ENCODE measurements at regions not wholly inside any gene's neighbourhood (a gene's known extent, or its start where the extent isn't known, plus 50 kb on each side); places are given as distances from the start of the nearest gene placed in this dataset.

DNA sequence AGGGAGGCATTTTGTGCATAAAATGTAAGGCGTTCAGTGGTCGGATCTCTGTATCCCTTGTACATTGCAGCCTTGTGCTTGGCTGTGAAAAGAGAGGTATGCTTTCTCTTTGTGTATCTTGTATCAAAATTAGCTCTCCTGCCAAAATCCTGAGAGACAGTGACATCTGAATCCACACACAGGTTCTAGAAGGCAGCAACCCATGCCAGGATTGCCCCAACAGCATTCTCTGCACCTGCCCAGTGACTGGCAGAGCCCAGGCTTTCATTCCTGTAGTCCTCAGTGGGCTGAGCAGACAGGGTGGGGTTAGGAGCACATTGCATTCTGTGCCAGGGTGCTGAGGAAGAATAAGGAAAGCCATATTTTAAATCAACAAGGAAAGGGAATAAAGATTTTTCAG lies 740.3 kb upstream of the RAB6C start:
- no peak for DNase-seq

DNA sequence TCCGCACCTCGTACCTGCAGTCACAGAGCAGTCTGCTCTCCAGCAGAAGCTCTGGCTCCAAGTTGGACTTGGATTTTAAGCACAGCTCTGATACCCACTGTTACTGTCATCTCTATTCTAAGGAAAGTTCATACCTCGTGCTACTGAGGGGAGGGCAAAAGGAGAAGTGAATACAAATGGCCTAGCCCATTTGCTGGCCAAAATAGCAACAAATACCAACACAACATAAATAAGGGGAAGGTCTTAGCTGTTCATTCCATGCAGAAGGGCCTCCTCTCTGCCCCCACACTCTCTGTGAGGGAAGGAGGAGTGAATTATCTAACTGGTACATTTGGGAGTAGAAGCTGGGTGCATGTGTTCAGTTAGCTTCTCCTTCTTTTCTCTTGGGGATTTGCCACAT lies 739.4 kb upstream of the RAB6C start:
- DNase-seq = no peak

DNA sequence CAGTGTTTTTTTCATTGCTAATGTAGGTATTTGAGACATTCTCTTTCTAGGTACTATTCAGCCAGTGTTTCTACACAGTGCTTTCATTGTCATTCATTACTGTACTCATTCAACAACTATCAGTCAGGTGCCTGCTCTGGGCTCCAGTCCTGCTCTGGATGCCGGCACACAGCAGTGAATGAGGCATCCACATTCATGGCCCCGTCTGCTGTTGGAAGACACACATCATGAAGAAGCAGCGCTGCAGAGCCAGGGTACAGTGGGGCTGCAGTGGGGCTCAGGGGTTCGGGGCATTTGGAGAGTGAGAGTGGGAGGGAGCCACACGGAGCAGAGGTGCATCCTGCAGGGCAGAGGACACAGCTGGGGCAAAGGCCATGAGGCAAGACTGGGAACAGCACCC lies 737.2 kb upstream of the RAB6C start:
- no peak for DNase-seq

DNA sequence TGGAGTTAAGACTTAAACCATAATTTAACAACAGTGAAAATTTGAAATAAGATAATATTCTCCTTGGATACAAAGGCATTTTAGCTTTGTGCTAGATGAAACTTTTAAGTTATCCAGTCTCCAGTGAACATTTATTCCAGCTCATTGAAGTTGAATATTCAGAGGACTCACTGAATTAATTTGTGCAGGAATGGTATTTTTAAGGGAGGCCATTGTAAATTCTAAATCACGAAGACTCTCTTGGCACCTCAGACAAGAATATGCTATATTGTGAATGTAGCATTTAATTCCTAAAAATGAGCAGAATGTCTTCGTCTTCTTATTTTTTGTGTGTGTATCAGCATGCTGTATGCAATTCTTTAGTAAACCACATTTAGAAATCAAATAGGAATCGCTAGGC lies 731.7 kb upstream of the RAB6C start:
- no peak for DNase-seq

DNA sequence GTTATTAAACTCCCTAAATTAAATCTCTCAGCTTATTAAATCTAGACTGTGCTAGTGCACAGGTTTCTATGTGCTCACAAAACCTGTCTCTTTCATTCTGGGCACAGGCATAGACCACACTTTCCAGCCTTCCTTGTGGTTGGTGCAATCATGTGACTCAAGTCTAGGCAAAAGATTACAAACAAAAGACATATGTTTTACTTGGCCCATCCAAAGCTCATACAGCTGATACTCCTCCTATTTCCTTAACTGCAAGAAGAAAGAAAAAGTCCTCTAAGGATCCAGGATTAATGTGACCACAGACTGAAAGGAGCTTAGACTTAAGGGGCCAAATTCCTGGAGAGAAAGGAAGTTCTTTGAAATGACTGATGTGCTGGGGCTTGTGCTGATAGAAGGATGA lies 731.3 kb upstream of the RAB6C start:
- no peak for DNase-seq

DNA sequence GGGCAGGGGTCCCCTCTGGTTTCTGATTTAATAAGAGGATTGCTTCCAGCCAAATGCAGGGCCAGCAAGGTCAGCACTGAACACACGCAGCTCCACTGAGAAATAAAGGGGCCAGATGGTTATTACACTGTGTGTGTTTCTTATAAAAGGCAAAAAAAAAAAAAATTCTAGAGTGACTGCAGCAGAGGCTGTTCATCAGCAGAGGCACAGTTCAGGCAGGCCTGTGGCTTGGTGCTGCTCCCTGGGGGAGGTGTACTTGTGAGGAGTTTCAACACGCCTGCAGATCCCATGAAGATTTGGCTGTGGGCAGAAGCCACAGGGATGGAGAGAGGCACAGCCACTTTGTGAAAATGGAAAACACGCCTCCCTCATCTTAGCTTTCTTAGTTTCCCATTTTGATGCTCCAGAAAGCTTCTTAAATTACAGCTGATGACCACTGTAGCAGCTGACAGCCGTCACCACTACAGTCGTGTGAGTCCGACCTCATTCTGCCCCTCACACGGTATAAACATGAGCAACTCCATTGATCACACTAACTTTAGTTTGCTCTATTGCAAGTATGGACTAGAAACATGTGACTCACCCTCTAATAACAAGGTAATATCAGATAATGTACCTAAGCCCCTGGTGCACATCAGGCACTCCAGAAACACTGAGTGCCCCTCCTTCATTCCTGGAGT lies 726.5 kb upstream of the RAB6C start:
- no peak for DNase-seq

DNA sequence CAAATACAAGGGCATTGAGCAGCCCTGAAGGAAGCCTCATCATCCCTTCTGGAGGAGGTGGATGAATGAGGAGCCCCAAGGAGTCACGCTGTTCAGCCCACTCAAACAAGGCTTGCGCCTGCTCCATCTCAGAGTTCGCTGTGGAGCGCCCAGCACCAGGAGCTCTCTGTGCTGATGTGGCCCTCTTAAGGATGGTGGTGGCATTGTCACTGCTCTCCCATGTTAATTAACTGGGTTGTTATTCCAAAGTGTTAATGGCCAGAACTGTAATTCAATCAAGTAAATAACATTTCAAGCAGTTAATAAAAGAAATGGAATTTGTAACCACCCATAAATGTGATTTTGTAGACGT lies 726.0 kb upstream of the RAB6C start:
- DNase-seq = no peak

DNA sequence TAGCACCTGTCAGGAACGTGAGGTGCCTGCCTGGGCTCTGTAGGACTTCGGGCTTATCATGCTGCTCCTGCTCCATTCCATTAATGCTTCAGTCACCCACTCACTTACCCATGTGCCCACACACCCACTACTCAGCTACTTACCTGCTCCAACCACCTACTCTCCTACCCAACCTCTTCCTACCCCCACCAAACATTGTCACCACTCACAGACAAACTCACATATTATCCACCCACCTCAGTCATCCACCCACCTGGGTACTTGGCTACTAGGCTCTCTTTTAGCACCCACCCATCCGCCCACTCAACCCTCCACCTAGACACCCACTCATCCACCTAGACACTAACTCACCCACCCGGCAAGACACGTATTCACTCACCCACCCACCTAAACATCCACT lies 724.7 kb upstream of the RAB6C start:
- no peak for DNase-seq

DNA sequence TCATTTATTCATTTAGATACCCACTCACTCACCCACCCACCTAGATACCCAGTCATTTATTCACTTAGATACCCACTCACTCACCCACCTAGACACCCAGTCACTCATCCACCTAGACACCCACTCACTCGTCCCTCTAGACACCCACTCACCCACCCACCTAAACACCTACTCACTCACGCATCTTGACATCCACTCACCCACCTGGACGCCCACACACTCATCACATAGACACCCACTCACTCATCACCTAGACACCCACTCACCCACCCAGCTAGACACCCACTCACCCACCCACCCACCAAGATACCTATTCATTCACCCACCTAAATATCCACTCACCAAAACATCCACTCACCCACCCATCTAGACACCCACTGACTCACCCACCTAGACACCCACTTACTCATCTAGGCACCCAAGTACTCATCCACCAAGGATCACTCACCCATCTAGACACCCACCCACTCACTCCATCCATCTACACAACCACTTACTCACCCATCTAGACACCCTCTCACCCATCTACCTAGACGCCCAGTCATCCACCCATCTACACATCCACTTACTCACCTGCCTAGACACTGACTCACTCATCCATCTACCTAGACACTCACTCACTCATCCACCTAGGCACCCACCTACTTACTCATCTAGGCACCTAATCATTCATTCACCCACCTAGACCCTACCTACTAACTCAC lies 723.7 kb upstream of the RAB6C start:
- no peak for DNase-seq

DNA sequence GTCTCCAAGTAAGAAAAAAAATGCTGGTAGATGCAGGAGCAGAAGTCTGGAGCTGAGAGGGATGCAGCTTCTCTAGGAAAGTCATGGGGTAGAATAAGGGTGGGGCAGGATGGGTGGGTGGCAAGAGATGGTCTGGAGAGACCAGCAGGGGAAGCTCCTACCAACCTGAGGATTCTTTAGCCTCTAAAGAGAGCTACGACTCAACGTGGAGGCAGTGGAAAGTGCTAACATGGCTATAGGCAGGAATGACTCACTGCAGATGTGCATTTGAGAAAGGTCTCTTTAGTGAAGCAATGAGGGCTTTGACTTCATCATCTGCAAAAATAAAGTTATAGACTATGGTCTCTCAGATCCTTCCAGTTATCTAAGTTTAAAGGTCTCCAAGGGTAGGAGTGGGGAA lies 722.8 kb upstream of the RAB6C start:
- DNase-seq = no peak

DNA sequence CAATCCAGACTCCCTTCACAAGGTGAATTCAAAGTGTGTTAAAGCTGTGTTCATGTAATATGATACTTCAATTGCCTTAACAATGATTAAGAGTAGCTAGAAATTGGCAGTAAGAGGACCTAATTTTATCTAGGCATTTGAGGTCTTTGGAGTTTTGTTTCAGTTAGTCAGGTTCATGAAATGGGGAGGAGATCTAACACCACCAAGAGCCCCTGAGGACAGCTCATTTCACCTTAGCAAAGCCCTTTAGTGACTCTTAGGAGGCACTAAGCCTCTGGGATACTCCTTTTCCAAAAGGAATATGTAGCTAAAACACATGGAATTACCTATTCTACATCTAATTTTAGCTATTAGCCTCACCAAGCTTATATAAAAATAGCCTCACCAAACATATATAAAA lies 716.5 kb upstream of the RAB6C start:
- DNase-seq = no peak

DNA sequence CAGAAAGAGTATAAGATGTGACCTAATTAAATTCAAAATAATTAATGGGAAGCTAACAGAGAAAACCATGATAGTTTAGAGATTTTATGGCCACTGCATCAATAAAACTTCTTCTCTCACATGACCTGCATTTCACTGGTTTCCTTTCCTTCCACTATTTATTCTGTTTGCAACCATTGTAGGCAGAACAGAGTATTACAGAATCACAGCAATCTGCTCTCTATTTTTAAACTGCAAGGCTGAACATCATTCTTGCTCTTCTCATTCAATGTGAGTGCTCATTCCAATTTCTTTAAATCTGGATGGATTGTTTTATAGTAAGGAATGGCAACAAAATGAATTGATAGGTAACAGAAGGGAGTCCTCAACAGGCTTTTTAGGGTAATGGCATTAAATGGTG lies 715.5 kb upstream of the RAB6C start:
- no peak for DNase-seq

DNA sequence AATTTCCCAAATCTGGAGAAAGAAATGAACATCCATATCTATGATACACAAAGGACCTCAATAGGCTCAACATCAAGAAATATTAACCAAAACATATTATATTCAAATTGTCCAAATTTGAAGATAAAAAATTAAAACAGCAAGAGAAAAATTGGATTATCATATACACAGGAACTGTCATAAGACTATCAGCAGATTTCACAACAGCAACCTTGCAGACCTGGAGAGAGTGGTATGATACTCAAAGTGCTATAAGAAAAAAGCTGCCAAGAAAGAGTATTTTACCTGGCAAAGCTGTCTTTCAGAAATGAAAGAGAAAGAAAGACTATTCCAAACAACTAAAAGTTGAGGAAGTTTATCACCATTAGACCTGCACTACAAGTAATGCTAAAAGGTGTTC lies 711.9 kb upstream of the RAB6C start:
- DNase-seq = no peak

DNA sequence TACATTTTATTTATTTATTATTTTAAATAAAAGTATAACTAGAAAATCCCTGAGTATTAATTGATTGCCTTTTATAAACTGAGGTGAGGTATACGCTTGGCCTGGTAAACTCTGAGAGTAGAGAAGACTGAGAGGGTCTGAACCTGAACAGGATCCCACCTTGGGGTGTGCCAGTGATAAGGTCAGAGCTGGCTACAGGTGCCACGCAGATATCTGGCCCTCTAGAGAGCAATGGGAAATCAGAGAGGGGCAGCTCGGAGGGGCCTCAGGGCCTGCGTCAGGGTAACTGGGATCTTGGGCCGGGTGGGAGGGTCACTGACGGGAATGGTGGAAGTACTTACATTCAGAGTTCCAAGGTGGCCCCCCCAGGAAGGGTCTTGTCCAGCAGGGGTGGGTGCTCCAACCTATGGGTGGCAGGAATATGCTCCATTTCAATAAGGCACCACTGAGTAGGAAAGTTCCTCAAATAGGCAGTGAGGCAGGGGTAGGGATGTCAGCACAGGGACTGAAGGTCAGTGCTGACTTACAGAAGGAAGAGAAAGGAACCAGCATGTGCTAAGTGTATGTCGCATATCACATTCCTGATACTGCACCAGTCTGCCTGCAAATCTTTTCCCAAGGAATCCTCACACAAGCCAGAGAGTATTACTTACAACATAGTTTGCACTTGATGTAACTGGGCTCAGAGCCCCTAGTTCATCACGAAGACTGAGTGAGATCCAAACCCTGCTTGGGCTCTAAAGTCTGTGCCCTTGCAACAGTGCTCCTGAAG lies 706.0 kb upstream of the RAB6C start:
- no peak for DNase-seq

DNA sequence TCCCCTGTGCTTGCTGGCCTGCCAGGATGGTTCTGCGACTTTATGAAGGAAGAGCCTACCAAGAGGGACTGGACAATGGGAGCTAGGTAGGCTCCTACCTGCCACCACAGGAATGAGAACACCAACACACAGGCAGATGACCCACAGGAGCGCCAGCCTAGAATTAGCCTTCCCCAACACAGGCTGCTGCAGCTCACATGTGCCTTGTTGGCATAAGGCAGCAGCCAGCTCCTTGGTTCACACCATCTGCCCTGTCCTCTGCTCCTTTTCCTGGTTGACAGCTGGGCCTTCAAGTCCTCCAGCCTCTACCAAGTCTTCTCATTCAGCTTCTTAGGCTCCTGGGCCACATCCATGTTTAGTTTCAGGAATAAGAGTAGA lies 705.4 kb upstream of the RAB6C start:
- DNase-seq = no peak

DNA sequence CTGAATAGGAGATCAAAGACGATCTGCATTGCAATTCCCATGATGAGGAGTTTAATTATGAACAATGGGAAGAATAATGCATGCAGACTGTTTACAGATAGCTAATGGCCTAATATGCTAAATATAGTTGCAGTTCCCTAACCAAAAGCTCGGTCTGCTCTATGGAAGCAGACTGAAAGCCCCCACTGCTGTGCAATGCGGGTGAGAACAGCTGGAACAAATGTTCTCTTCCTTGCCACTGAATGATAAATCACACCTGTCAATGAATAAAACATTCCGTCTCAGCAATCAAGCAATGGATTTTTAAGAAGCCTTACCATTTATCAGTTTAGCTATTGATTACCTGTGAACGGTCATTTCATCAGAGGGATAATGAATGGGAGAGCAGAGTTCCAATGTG lies 704.5 kb upstream of the RAB6C start:
- no peak for DNase-seq

DNA sequence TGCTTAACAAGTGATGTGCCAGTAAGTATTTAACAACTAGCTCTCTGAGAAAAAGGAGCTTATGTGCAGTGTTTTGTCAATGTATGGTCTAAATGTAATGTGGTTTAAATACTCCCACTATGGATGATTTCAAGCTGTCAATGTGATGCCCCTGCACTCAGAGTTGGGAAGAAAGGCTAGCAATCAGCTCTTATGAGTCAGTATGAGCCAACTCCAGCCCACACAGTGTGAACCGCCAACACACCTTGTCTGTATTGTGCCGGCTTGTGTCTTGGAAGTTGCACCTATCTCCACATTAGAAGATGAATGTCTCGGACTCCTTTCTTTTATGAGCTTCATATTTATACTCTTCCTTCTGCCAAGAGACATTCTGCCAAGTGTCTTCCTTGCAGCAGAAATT lies 703.8 kb upstream of the RAB6C start:
- DNase-seq = no peak

DNA sequence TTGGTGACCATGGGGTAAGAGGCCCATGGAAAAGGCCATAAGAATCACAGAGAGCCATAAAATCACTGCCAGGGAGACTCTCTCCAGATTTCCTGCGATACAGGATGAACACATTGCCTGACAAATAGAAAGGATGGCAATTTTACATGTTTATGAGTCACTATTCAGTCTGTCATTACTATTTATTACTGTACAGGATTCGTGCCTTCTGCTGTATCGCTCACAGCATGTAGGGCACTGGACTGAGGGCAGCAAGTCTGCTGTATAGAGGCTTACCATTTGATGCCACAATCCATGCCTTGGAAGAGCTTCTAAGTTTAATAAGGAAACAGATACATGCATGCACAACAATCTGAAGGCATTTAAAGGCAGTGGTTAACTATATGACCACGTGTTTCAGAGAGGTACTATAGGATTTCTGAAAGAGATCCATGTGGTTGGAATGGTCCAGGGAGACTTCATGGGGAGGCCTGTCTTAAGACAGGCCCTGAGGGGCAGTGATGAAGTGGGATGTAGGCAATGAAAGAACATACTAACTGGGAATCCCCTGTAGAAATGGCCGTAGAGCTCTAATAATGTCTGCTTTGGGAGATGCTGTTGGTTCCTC lies 702.4 kb upstream of the RAB6C start:
- no peak for DNase-seq

DNA sequence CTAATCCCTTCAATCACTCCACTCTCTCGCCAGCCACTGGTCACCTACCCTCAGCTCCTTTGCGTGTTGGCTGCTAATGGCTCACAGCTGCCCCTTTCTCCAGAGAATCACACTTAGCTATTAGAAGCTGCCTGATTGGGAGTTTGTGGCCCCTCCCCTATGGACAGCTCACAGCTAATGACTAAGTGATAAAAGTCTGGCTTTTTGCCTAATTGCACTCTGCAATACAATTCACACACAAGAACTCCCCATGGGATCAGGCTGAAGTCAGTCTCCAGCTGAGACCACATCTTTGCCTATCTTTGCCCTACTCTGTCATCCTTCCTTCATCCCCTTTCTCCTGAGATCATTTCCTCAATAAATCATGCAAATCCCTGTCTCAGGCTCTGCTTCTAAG lies 701.9 kb upstream of the RAB6C start:
- no peak for DNase-seq

DNA sequence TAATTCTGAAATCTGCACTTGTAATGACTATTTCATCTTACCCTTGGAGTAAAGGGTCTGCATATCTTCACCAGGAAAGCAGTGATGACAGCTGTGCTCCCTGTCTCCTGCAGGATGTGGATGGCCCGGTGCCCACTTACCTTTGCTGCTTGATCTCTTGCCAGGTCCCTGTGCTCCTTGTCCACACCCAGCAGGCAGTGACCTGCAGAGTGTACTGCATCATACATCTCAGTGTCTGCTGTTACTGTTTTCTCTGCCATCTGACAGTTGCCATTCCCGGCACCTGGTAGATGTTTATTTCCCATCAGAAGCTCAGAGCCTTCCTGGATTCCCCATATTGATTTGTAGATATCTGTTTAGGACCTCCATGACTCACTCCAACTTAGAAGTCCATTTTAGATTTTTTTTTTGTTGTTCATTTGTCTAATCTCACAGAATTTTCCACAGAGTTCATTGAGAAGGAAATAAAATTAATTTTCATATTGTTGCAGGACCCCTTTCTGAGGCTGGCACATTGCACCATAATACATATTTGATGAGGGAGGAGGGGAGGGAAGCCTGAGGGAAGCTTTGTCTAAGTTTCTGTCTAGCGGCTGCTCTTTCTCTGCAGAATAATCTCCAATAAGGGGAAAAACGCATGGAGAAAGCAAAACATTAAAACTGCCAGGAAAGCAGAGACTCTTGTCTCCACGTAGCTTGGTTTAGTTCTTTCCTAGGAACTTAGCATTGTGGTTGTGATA lies 697.5 kb upstream of the RAB6C start:
- DNase-seq = no peak

DNA sequence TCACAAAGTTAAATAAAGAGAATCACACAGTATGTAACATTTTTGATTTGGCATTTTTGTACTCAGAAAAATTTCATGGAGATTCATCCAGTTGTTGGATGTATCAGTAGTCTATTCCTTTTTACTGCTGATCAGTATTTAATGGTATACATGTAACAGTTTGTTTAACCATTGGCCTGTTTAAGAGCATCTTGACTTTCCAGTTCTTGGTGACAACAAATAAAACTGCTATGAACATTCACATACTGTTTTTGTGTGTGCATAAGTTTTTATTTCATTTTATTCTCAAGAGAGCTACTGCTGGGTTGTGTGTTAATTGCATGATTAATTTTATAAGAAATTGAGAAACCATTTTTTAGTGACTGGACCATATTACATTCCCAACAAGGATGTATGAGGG lies 694.5 kb upstream of the RAB6C start:
- no peak for DNase-seq

DNA sequence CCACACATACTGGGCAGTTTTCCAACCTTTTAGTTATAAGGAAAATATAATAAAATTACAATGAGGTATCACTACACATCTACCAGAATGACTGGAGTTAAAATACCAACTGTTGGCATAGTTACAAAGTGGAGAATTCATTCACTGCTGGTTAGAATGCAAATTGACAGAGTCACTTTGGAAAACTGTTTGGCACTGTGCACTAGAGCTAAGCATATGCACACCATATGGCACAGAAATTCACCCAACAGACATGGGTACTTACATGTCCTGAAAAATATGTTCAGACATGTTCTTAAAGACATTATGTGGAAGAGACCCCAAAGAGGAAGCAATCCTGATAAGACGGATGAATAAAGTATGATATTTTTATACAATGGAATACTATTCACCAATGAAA lies 686.1 kb upstream of the RAB6C start:
- no peak for DNase-seq

DNA sequence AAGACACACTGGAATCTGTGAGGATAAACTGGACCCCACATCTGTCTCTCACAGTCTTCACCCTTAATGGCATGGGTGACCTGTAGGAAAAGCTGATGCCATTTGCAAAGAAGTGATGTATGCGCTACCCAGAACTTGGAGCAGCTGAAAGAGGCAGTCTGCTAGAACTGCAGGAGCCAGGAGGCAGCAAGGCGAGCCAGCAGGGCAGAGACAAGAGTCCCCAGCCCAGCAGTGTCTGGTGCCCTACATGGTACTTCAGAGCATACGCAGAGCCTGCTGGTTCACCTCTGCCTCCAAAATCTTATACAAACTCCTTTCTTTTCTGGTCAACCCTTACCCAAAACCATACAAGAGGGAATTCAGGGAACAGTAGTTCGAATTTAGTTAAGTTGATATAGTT lies 683.1 kb upstream of the RAB6C start:
- DNase-seq = no peak

Data from GDM1 (cell line).